Vagina (tissue), 2 donors: ENCODE measurements at regions not wholly inside any gene's neighbourhood (a gene's known extent, or its start where the extent isn't known, plus 50 kb on each side); places are given as distances from the start of the nearest gene placed in this dataset.

Experiments used
- CTCF ChIP-seq, 3 experiments: fragments of 450-650 bp in 2 of 3; fragments of 200-600 bp in 1 of 3; sonication (generic) in 1 of 3; IDR thresholded peaks; one replicate each; pipeline ENCODE4 v1.5.1; 2017 to 2019; ENCODE audit warnings: antibody characterized with exemption in 3 of 3, mild to moderate bottlenecking in 2 of 3, moderate library complexity in 2 of 3
- POLR2A ChIP-seq, 2 donors: fragments of 450-650 bp; IDR thresholded peaks; one replicate each; pipeline ENCODE4 v1.6.1; 2017; ENCODE audit warnings: antibody characterized with exemption in 2 of 2, mild to moderate bottlenecking in 2 of 2, moderate library complexity in 2 of 2

DNA sequence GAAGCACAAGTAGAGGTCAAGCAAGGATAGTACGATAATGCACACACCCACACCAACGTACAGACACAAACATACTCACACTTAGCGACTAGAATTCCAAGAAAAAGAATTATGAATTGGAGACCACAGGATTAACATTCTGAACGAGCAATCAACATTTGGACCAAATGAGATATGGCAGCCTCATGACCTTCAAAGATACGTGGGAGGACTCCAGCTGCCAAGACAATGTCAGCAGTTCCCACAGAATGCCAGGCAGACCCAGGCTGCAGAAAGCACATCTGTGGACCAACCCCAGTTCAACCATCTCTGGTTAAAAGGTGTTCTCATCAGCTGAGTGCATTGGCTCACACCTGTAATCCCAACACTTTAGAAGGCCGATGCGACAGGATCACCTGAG is 187.6 kb upstream of the GRAMD2B start:
- TF ChIP-seq CTCF (IDR thresholded peaks at IDR 0.05) (no peak), POLR2A (IDR thresholded peaks at IDR 0.05) (no peak)
